ENCODE measurements at regions not wholly inside any gene's neighbourhood (a gene's known extent, or its start where the extent isn't known, plus 50 kb on each side); places are given as distances from the start of the nearest gene placed in this dataset.

DNA sequence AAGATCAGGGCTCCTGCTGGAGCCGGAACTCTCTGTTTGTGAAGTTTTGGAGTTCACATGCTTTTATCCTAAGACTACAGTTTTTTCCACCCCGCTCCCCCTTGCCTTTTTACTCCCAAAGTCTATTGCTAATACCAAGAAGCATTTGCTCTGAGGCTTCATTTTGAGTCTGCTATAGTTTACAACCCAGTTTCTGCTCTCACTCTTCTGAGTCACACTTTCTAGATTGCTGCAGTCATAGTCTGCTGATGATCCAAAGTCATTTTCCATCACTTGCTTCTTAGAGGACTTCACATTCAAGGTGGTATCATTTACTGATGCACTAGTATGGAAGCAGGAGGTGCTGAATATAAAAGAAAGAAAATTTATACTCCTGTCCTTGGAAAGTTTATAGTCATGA, 937.4 kb downstream of the IGSF11 start:
- no peak for DNase-seq (ENCODE audit: low read depth)
- no peak overlapping the region for H3K4me3 ChIP-seq (ENCODE audit: low read depth, low read length)
- TF ChIP-seq, protein P1, sequence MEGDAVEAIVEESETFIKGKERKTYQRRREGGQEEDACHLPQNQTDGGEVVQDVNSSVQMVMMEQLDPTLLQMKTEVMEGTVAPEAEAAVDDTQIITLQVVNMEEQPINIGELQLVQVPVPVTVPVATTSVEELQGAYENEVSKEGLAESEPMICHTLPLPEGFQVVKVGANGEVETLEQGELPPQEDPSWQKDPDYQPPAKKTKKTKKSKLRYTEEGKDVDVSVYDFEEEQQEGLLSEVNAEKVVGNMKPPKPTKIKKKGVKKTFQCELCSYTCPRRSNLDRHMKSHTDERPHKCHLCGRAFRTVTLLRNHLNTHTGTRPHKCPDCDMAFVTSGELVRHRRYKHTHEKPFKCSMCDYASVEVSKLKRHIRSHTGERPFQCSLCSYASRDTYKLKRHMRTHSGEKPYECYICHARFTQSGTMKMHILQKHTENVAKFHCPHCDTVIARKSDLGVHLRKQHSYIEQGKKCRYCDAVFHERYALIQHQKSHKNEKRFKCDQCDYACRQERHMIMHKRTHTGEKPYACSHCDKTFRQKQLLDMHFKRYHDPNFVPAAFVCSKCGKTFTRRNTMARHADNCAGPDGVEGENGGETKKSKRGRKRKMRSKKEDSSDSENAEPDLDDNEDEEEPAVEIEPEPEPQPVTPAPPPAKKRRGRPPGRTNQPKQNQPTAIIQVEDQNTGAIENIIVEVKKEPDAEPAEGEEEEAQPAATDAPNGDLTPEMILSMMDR (IDR thresholded peaks at IDR 0.05; ENCODE audit: insufficient read depth, low read depth, low read length), result no peak

DNA sequence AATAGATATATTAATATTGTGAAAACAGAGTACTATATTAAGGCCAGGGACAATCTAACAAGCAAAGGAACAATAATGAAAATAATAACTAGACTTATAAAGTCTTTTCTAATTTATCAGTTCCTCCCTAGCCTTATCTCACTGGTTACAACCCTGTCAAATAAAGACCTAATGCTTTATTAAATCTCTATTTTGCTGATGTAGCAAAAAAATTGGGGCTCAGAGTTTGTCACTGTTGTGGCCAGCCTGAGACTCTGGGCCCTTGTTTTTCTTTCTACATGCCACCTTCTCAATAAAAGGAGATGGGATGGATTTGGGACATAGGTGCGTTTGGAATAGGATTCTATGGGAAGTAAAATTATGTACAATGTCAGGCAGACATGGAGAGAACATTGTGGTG, 937.0 kb downstream of the IGSF11 start:
- H3K4me3 ChIP-seq (ENCODE audit: low read depth, low read length), result no peak overlapping the region
- DNase-seq (ENCODE audit: low read depth), result no peak
- TF ChIP-seq, protein P1 (IDR thresholded peaks at IDR 0.05; ENCODE audit: insufficient read depth, low read depth, low read length), result no peak

DNA sequence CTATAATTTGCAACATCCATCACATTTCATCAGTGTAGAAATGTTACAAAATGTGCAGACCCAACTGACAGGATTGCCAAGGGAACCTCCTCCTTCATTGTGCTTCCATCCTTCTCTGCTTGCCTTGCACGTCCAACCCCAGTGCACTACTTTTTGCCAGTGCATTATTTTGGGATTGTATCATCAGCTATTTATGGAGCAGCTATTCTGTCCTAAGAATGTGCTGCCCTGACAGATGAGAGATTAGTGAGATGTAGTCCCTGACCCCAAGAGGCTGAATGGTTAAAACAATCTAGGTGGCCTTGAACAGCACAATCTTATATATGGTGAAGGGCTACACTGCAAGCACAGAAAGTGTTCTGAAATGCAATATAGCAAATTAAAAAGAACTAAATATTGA, 935.8 kb downstream of the IGSF11 start:
- TF ChIP-seq, protein P1 (IDR thresholded peaks at IDR 0.05; ENCODE audit: insufficient read depth, low read depth, low read length), result no peak
- H3K4me3 ChIP-seq (ENCODE audit: low read depth, low read length), result no peak overlapping the region
- DNase-seq (ENCODE audit: low read depth), result no peak

DNA sequence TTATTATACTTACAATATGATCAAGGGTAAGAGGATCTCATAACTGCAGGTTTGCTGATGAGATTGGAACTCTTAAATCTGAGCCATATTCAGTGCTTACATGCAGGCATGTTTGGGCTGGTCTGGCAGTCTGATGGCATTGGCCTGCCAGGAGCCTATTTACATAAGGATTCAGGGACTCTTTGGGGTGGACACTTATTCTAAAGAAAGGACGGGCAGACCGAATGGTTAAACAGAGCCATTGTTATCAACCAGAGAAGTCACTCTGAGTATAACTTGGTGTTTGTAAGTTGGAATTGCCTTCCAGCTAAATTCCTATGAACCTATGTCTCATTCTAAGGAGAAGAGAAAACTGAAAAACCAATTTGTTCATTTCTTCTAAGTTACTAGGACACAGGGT, 932.8 kb downstream of the IGSF11 start:
- no peak for DNase-seq (ENCODE audit: low read depth)
- no peak overlapping the region for H3K4me3 ChIP-seq (ENCODE audit: low read depth, low read length)
- TF ChIP-seq, protein P1 (IDR thresholded peaks at IDR 0.05; ENCODE audit: insufficient read depth, low read depth, low read length), result no peak

DNA sequence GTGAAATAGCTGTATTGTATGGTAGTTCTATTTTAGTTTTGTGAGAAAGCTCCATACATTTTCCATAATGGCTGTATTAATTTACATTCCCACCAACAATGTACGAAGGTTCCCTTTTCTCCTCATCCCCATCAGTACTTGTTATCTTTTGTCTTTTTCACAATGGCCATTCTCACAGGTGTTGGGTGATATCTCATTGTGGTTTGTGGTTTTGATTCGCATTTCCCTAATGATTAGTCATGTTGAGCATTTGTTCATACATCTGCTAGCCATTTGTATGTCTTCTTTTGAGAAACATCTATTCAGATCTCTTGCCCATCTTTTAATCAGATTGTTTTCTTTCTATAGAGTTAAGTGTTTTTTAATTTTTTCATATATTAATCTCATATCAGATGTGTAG, 931.9 kb downstream of the IGSF11 start:
- TF ChIP-seq, protein P1 (IDR thresholded peaks at IDR 0.05; ENCODE audit: insufficient read depth, low read depth, low read length), result no peak
- no peak overlapping the region for H3K4me3 ChIP-seq (ENCODE audit: low read depth, low read length)
- DNase-seq (ENCODE audit: low read depth), result no peak

DNA sequence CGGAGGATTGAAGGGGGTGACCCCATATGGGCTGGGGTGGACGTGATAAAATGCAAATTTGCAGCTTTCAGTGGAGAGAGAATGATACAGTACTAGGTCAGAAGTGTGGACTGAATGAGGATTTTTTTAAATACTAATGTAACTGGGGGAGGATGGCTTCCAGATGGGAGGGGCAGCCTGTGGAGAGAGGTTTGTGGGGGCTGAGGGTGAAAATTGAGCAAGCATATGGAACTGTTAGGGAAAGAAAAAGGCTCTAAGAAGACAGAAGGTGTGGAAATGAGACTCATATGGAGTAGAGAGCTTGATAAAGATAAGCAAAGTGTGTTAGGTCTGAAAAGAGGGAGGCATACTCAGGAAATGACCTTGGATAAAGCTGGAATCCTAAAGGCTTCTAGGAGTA, 926.4 kb downstream of the IGSF11 start:
- H3K4me3 ChIP-seq (ENCODE audit: low read depth, low read length), result no peak overlapping the region
- TF ChIP-seq, protein P1 (IDR thresholded peaks at IDR 0.05; ENCODE audit: insufficient read depth, low read depth, low read length), result no peak
- no peak for DNase-seq (ENCODE audit: low read depth)

DNA sequence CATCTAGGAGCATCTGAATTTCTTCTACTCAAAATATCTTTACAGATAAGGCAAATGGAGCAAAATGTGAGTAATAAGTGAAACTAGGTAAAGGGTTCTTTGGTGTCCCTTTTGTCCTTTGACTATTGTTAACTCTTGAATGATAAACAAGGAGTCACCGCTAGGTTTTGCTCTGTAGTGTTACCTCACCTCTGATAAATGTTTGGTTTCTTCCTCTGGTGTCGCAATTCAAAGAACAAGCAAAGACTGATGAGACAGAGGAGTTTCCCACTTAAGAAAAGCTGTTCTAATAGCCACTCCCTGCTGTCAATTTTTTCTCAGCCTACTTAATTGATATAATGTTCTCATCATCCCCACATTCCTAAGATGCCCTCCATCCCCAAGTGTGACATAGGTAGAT, 925.9 kb downstream of the IGSF11 start:
- no peak for DNase-seq (ENCODE audit: low read depth)
- TF ChIP-seq, protein P1 (IDR thresholded peaks at IDR 0.05; ENCODE audit: insufficient read depth, low read depth, low read length), result no peak
- H3K4me3 ChIP-seq (ENCODE audit: low read depth, low read length), result no peak overlapping the region
